ENCODE measurements at regions not wholly inside any gene's neighbourhood (a gene's known extent, or its start where the extent isn't known, plus 50 kb on each side); places are given as distances from the start of the nearest gene placed in this dataset.

DNA sequence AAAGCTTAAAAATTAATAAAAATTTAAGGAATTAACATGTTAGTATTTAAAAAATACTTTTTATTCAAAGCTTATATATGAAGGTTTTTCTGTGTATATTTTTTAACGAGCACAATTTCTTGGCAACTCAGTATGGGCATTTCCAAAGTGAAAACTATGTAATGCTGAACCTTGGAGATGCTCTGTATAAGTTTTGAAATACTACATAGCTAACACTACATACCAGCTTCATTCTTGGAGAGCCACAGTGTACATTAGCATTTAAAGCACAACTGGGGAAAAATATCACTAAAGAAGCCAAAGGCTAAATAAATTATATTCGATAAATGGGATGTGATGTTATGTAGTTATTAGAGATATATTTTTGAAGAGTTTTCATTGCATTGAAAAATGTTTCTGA is 446.5 kb downstream of the CCDC85A start:
- Mint-ChIP-seq H3K4me3 (ENCODE audit: unreplicated experiment) (no peak overlapping the region), H3K9me3 (ENCODE audit: low read depth) (peaks cover 12% of the 10 kb centered on the region), H3K27ac (ENCODE audit: unreplicated experiment) (no peak overlapping the region), H3K27me3 (ENCODE audit: low read depth) (peaks cover 3% of the 10 kb centered on the region), H3K4me1 (ENCODE audit: low read depth) (no peaks in the 10 kb centered on the region), H3K36me3 (ENCODE audit: low read depth) (no peaks in the 10 kb centered on the region)
- DNase-seq (ENCODE audit: low spot score) = no peak
- TF ChIP-seq CTCF (IDR thresholded peaks at IDR 0.05) = no peak

GRCh38 chr2:56647997-56648396 is 464.2 kb downstream of the CCDC85A start:
- H3K4me1 Mint-ChIP-seq (ENCODE audit: low read depth) = no peaks in the 10 kb centered on the region
- peaks cover 9% of the 10 kb centered on the region for H3K27me3 Mint-ChIP-seq (ENCODE audit: low read depth)
- TF ChIP-seq CTCF (IDR thresholded peaks at IDR 0.05) = no peak
- no peaks in the 10 kb centered on the region for H3K36me3 Mint-ChIP-seq (ENCODE audit: low read depth)
- H3K4me3 Mint-ChIP-seq (ENCODE audit: unreplicated experiment) = no peak overlapping the region
- DNase-seq (ENCODE audit: low spot score) = no peak
- no peaks in the 10 kb centered on the region for H3K9me3 Mint-ChIP-seq (ENCODE audit: low read depth)
- H3K27ac Mint-ChIP-seq (ENCODE audit: unreplicated experiment) = no peak overlapping the region

- Mint-ChIP-seq H3K27me3 (ENCODE audit: low read depth) (peaks cover 7% of the 10 kb centered on the region), H3K36me3 (ENCODE audit: low read depth) (no peaks in the 10 kb centered on the region), H3K4me1 (ENCODE audit: low read depth) (no peaks in the 10 kb centered on the region), H3K9me3 (ENCODE audit: low read depth) (no peaks in the 10 kb centered on the region), H3K4me3 (ENCODE audit: unreplicated experiment) (no peak overlapping the region), H3K27ac (ENCODE audit: unreplicated experiment) (no peak overlapping the region)
- no peak for DNase-seq (ENCODE audit: low spot score)
- no peak for TF ChIP-seq CTCF (IDR thresholded peaks at IDR 0.05)
These were observed 465.0 kb downstream of the CCDC85A start for GRCh38 chr2:56648802-56649201.

DNA sequence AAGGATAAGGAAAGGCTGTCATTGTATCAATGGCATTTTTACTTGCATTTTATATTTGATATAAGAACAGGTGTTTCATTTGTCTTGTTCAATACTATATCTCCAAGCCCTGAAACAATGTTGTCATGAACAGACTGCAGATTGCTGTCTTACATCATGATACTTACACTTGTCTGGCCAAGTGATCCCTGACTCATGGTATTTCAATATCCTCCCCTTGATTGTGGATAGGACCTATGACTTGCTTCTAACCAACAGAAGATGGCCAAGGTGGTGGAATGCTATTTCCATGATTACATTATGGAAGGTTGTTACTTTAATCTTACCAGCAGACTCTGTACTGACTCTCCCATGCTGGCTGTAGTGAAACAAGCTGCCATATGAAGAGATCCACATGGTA is 471.1 kb downstream of the CCDC85A start:
- no peaks in the 10 kb centered on the region for H3K9me3 Mint-ChIP-seq (ENCODE audit: low read depth)
- H3K36me3 Mint-ChIP-seq (ENCODE audit: low read depth) = peaks cover 2% of the 10 kb centered on the region
- H3K27ac Mint-ChIP-seq (ENCODE audit: unreplicated experiment) = no peak overlapping the region
- peaks cover 12% of the 10 kb centered on the region for H3K27me3 Mint-ChIP-seq (ENCODE audit: low read depth)
- DNase-seq (ENCODE audit: low spot score) = no peak
- no peak overlapping the region for H3K4me3 Mint-ChIP-seq (ENCODE audit: unreplicated experiment)
- H3K4me1 Mint-ChIP-seq (ENCODE audit: low read depth) = no peaks in the 10 kb centered on the region
- TF ChIP-seq CTCF (IDR thresholded peaks at IDR 0.05) = no peak

GRCh38 chr2:56656826-56657225 is 473.0 kb downstream of the CCDC85A start:
- Mint-ChIP-seq H3K4me3 (ENCODE audit: unreplicated experiment) (no peak overlapping the region), H3K9me3 (ENCODE audit: low read depth) (no peaks in the 10 kb centered on the region), H3K36me3 (ENCODE audit: low read depth) (peaks cover 2% of the 10 kb centered on the region), H3K4me1 (ENCODE audit: low read depth) (no peaks in the 10 kb centered on the region), H3K27me3 (ENCODE audit: low read depth) (peaks cover 12% of the 10 kb centered on the region), H3K27ac (ENCODE audit: unreplicated experiment) (no peak overlapping the region)
- DNase-seq (ENCODE audit: low spot score) = no peak
- TF ChIP-seq CTCF (IDR thresholded peaks at IDR 0.05) = no peak
